CD14-positive monocyte (primary cell): ENCODE measurements at regions not wholly inside any gene's neighbourhood (a gene's known extent, or its start where the extent isn't known, plus 50 kb on each side); places are given as distances from the start of the nearest gene placed in this dataset.
"Not testable (repeated sequence)": the region's sequence is repeated elsewhere in the genome, so short reads cannot be mapped to it uniquely, and the experiment has no call there.

Source experiments
- DNase-seq, 3 donors: peaks; one replicate each; pipeline ENCODE4 v3.0.0-alpha.2; 2011 to 2022
- H2AFZ ChIP-seq: 2 replicates; pipeline ENCODE4 v1.6.0; 2012; ENCODE audit warnings: mild to moderate bottlenecking, low read depth, low read length, inconsistent platforms; ENCODE audit not compliant: insufficient read depth, poor library complexity, severe bottlenecking
- H3K27ac ChIP-seq, 2 donors: 1 replicate in 1 of 2; 2 replicates in 1 of 2; pipeline ENCODE4 v1.5.1; 2012 to 2013; ENCODE audit warnings: low read length in 2 of 2, control low read depth in 1 of 2, inconsistent platforms in 1 of 2, low read depth in 1 of 2, mild to moderate bottlenecking in 1 of 2
- H3K27me3 ChIP-seq, 2 donors: one replicate each; pipeline versions ENCODE4 v1.6.0 to v1.6.1; 2011 to 2013; ENCODE audit warnings: low read length in 2 of 2; ENCODE audit not compliant: control insufficient read depth in 2 of 2, insufficient read depth in 2 of 2
- H3K36me3 ChIP-seq, 2 donors: replicated peaks in 1 of 2; 1 replicate in 1 of 2; 2 replicates in 1 of 2; pipeline versions ENCODE4 v1.5.1 to v1.6.1; 2012 to 2013; ENCODE audit warnings: low read length in 2 of 2, control low read depth in 1 of 2, inconsistent platforms in 1 of 2, mild to moderate bottlenecking in 1 of 2; ENCODE audit not compliant: insufficient read depth in 2 of 2, control insufficient read depth in 1 of 2
- H3K4me1 ChIP-seq, 2 donors: 1 replicate in 1 of 2; 2 replicates in 1 of 2; pipeline versions ENCODE4 v1.5.1 to v1.6.1; 2012 to 2013; ENCODE audit warnings: low read length in 2 of 2, control low read depth in 1 of 2, inconsistent platforms in 1 of 2, mild to moderate bottlenecking in 1 of 2, moderate library complexity in 1 of 2; ENCODE audit not compliant: insufficient read depth in 2 of 2, control insufficient read depth in 1 of 2
- H3K4me2 ChIP-seq: replicated peaks from 2 replicates; pipeline ENCODE3; 2012; ENCODE audit warnings: low read length, moderate library complexity, mild to moderate bottlenecking; ENCODE audit not compliant: poor library complexity, severe bottlenecking; ENCODE audit errors: extremely low read depth
- H3K4me3 ChIP-seq, 3 experiments: fragments of 200-600 bp in 1 of 3; sonication (generic) in 1 of 3; replicated peaks in 1 of 3; 1 replicate in 2 of 3; 2 replicates in 1 of 3; pipeline ENCODE4 v1.5.1; 2011 to 2013; ENCODE audit warnings: low read length in 3 of 3, mild to moderate bottlenecking in 3 of 3, control low read depth in 2 of 3, low read depth in 2 of 3, inconsistent platforms in 1 of 3, moderate library complexity in 1 of 3
- H3K79me2 ChIP-seq: 2 replicates; pipeline ENCODE4 v1.6.0; 2012; ENCODE audit warnings: mild to moderate bottlenecking, control low read depth, inconsistent platforms, low read length, moderate library complexity; ENCODE audit not compliant: insufficient read depth
- H3K9ac ChIP-seq: 2 replicates; pipeline ENCODE4 v1.6.0; 2017; ENCODE audit warnings: low read length, mild to moderate bottlenecking; ENCODE audit not compliant: insufficient read depth, poor library complexity, severe bottlenecking
- H3K9me3 ChIP-seq, 2 donors: replicated peaks in 1 of 2; 1 replicate in 1 of 2; 2 replicates in 1 of 2; pipeline versions ENCODE4 v1.5.1 to v1.6.1; 2012 to 2013; ENCODE audit warnings: low read length in 2 of 2, control low read depth in 1 of 2; ENCODE audit not compliant: control insufficient read depth in 1 of 2, insufficient read depth in 1 of 2
- H4K20me1 ChIP-seq: 2 replicates; pipeline ENCODE4 v1.6.0; 2012; ENCODE audit warnings: mild to moderate bottlenecking, low read length, control low read depth, moderate library complexity; ENCODE audit not compliant: insufficient read depth
- H3K27ac Mint-ChIP-seq, 7 donors: one replicate each; pipeline ENCODE4 v1.8.0; 2020; ENCODE audit warnings: mild to moderate bottlenecking in 7 of 7, mixed read lengths in 7 of 7, moderate library complexity in 6 of 7, inconsistent platforms in 2 of 7
- H3K27me3 Mint-ChIP-seq, 3 donors: one replicate each; pipeline ENCODE4 v1.8.0; 2021 to 2022; ENCODE audit warnings: low read depth in 3 of 3, mild to moderate bottlenecking in 3 of 3, mixed read lengths in 3 of 3, moderate library complexity in 3 of 3, inconsistent platforms in 1 of 3
- H3K36me3 Mint-ChIP-seq, 2 donors: one replicate each; pipeline ENCODE4 v1.8.0; 2020; ENCODE audit warnings: mixed read lengths in 2 of 2, inconsistent platforms in 1 of 2, mild to moderate bottlenecking in 1 of 2
- H3K4me1 Mint-ChIP-seq: one replicate; pipeline ENCODE4 v1.8.0; 2020; ENCODE audit warnings: mild to moderate bottlenecking, mixed read lengths
- H3K4me3 Mint-ChIP-seq, 2 donors: one replicate each; pipeline ENCODE4 v1.8.0; 2020; ENCODE audit warnings: mild to moderate bottlenecking in 2 of 2, mixed read lengths in 2 of 2, moderate library complexity in 1 of 2
- H3K9me3 Mint-ChIP-seq, 7 donors: one replicate each; pipeline ENCODE4 v1.8.0; 2020 to 2022; ENCODE audit warnings: mixed read lengths in 7 of 7, mild to moderate bottlenecking in 6 of 7, moderate library complexity in 6 of 7, inconsistent platforms in 2 of 7
- WGBS: methylation state at CpG from one replicate; pipeline ENCODE4 v1.1.5; 2013; ENCODE audit warnings: missing lambda C conversion rate; ENCODE audit not compliant: insufficient coverage; 5-methylcytosine and 5-hydroxymethylcytosine counted together
- intact Hi-C, 2 donors: fragments of 100-400 bp; cut with micrococcal nuclease; formaldehyde crosslinking; loops; one replicate each; pipeline versions ENCODE4 v1.15.0 to v1.15.1; 2023
- TF ChIP-seq, protein P1 (sequence below): fragments of 200-600 bp; IDR thresholded peaks from one replicate; pipeline ENCODE4 v1.8.0; 2022; ENCODE audit warnings: antibody characterized with exemption, mild to moderate bottlenecking

DNA sequence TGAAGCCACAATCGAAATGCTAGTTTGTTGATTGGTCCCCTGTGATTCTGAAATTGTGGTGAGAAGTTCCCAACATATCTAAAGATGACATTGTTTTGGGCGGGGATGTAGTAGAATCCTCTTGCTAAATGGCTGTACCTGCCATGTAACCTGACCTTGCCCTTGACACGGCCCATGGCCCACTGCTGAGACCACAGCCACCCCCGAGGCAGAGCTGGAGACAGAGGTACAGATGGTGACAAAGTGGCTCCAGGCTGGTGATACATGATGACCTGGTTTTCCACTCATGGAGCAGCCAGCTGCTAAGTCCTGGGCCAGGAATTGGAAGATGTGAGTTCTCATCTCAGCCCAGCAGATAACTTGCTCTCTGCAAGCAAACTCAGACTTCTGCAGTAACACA, 226.5 kb downstream of the FOXD2 start:
- intact Hi-C loops: no loop called here
- H3K4me1 ChIP-seq: no peaks in the 10 kb centered on the region
- Mint-ChIP-seq H3K4me3 (no peak overlapping the region), H3K27me3 (peaks cover 5 to 11% (median 5%) of the 10 kb centered on the region in 3 donors), H3K4me1 (no peaks in the 10 kb centered on the region), H3K27ac (no peak overlapping the region), H3K9me3 (peaks cover 0 to 3% (median 0%) of the 10 kb centered on the region in 7 donors), H3K36me3 (no peaks in the 10 kb centered on the region)
- H2AFZ ChIP-seq: no peak overlapping the region
- H3K27ac ChIP-seq: no peak overlapping the region
- no peak for DNase-seq
- H3K4me2 ChIP-seq: no peak overlapping the region
- no peaks in the 10 kb centered on the region for H3K36me3 ChIP-seq
- H3K4me3 ChIP-seq: no peak overlapping the region
- H3K9ac ChIP-seq: no peak overlapping the region
- 95% methylated on average over 4 of the region's 4 CpGs for WGBS
- no peaks in the 10 kb centered on the region for H3K79me2 ChIP-seq
- TF ChIP-seq, protein P1, sequence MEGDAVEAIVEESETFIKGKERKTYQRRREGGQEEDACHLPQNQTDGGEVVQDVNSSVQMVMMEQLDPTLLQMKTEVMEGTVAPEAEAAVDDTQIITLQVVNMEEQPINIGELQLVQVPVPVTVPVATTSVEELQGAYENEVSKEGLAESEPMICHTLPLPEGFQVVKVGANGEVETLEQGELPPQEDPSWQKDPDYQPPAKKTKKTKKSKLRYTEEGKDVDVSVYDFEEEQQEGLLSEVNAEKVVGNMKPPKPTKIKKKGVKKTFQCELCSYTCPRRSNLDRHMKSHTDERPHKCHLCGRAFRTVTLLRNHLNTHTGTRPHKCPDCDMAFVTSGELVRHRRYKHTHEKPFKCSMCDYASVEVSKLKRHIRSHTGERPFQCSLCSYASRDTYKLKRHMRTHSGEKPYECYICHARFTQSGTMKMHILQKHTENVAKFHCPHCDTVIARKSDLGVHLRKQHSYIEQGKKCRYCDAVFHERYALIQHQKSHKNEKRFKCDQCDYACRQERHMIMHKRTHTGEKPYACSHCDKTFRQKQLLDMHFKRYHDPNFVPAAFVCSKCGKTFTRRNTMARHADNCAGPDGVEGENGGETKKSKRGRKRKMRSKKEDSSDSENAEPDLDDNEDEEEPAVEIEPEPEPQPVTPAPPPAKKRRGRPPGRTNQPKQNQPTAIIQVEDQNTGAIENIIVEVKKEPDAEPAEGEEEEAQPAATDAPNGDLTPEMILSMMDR: no peak
- no peaks in the 10 kb centered on the region for H3K9me3 ChIP-seq
- no peaks in the 10 kb centered on the region for H4K20me1 ChIP-seq
- H3K27me3 ChIP-seq: no peaks in the 10 kb centered on the region

DNA sequence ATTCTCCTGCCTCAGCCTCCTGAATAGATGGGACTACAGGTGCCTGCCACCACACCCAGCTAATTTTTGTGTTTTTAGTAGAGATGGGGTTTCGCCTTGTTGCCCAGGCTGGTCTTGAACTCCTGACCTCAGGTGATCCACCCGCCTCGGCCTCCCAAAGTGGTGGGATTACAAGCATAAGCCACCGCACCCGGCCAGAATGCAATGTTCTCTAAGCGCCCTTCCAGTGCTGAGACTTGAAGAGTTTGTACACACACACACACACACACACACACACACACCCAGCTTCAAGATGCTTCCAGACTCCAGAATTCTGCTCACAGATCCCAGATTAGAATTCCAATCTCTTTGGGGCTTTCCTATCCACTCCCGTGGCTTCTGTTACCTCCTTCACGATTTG, 227.1 kb downstream of the FOXD2 start:
- H3K9ac ChIP-seq, H3K36me3 Mint-ChIP-seq, H3K4me2 ChIP-seq, H3K36me3 ChIP-seq, H4K20me1 ChIP-seq, H3K9me3 ChIP-seq, H3K4me1 Mint-ChIP-seq, DNase-seq, H3K79me2 ChIP-seq, intact Hi-C loops, H3K27ac Mint-ChIP-seq, H2AFZ ChIP-seq, H3K27me3 ChIP-seq, H3K4me3 Mint-ChIP-seq, H3K27ac ChIP-seq, H3K9me3 Mint-ChIP-seq, H3K4me1 ChIP-seq, H3K4me3 ChIP-seq: not testable (repeated sequence)
- H3K27me3 Mint-ChIP-seq: peaks cover 4 to 10% (median 5%) of the 10 kb centered on the region in 3 donors
- 94% methylated on average over 7 of the region's 8 CpGs for WGBS
